VCaP (cell line): ENCODE measurements at regions not wholly inside any gene's neighbourhood (a gene's known extent, or its start where the extent isn't known, plus 50 kb on each side); places are given as distances from the start of the nearest gene placed in this dataset.

ENCODE experiments used
- H3K27ac ChIP-seq: fragments of 450-650 bp; 2 replicates; pipeline ENCODE4 v1.5.1; 2017
- CTCF ChIP-seq: fragments of 450-650 bp; conservative IDR thresholded peaks from 2 replicates; pipeline ENCODE4 v1.5.1; 2017; ENCODE audit warnings: mild to moderate bottlenecking, moderate library complexity

GRCh38 chr15:46681901-46682300 lies 1035.4 kb upstream of the SEMA6D start:
- H3K27ac ChIP-seq: peak overlapping the region; percentile 86
- no peak for TF ChIP-seq CTCF

GRCh38 chr15:46682969-46683791 lies 1034.1 kb upstream of the SEMA6D start:
- no peak for TF ChIP-seq CTCF
- H3K27ac ChIP-seq: peak overlapping the region; percentile 86

DNA sequence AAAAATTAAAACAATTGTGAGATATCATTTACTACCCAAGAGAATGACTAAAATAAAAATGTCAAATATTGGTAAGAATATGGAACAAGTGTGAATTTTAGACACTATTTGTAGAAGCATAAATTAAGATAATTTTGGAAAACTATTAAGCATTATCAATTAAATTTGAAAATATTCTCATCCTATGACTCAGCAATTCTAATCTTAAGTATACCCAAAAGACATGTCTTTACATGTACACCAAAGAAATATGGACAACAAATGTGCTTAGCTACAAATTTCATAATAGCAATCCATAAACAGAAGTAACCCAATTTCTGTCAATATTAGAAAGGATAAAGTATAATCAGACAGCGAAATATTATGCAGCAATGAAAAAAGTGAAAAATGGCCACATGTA lies 1032.2 kb upstream of the SEMA6D start:
- H3K27ac ChIP-seq: no peak overlapping the region
- no peak for TF ChIP-seq CTCF

DNA sequence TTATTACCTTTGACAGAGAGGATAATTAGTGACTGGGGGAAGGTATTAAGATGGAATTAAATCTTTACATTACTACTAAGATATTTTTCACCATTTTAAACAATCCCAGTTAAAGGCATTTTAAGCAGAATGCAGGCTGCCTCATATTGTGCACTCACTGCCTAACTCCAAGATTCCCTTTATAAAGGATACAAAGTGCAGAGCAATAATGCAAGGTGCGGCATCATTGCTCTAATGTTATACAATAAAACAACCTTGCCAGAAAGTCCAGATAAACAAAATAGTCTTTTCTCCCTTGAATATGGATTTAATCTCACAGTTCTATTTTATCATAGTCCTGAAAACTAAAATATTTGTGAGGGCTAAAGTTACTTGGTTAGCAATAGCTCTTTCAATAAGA lies 1031.6 kb upstream of the SEMA6D start:
- no peak overlapping the region for H3K27ac ChIP-seq
- TF ChIP-seq CTCF: no peak

DNA sequence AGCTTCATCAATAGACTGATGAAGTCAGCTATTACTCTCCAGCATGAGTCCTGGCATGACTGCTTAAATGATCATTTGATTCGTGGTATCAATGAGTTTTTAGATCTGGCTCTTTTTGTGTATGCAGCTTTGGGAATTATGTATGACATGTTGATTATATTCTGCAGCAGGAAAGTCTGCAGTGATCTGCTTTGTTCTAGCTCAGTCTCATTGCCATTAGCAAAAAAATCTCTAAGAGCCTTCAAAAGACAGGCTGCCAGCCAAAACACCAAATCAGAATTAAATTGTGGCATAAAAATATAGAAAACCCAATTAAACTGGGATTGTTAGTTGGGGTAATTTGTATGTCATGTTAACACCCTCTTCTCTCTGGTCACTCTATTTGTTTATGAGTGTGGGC lies 1021.0 kb upstream of the SEMA6D start:
- peak overlapping the region; percentile 6; the same call in 1 of the 2 replicates for H3K27ac ChIP-seq
- TF ChIP-seq CTCF: no peak

GRCh38 chr15:46701346-46701745 lies 1016.0 kb upstream of the SEMA6D start:
- TF ChIP-seq CTCF: no peak
- H3K27ac ChIP-seq: no peak overlapping the region

DNA sequence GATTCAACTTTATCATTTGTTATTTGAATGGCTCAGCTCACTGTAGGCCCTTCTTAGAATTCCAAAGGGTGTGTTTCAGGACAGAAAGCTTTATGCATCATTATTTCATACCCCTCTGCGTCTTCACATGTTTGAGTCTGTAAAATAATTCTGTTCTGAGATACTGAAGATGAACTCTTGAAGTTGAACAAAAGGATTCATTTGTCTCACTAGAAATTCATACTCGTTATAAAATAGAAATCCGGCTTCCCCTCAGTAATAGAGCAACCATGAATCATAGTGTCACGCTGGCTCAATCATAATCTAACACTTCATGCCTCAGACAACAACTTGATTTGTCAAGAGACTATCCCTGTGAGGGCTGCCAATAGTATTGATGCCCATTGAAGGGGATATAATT lies 1015.4 kb upstream of the SEMA6D start:
- no peak overlapping the region for H3K27ac ChIP-seq
- no peak for TF ChIP-seq CTCF
